Activated effector memory CD4-positive, alpha-beta T cell treated with anti-CD3 and anti-CD28 coated beads, Interleukin-2, amount 50 U/mL, for 16 hours (primary cell): ENCODE measurements at regions not wholly inside any gene's neighbourhood (a gene's known extent, or its start where the extent isn't known, plus 50 kb on each side); places are given as distances from the start of the nearest gene placed in this dataset.
A peak's percentile ranks its signal among the peaks of the same experiment; 100 is the strongest.

Source experiments
- DNase-seq: peaks from one replicate; pipeline ENCODE4 v3.0.0-alpha.2; 2020

- DNase-seq, result no peak
These were observed 201.8 kb upstream of the RGS6 start for GRCh38 chr14:71730471-71730870.

- DNase-seq, result no peak
These were observed 201.1 kb upstream of the RGS6 start for GRCh38 chr14:71731096-71731495.

- DNase-seq, result no peak
These were observed 198.9 kb upstream of the RGS6 start for GRCh38 chr14:71733210-71733883.

- no peak for DNase-seq
These were observed 198.2 kb upstream of the RGS6 start for GRCh38 chr14:71734076-71734475.

- no peak for DNase-seq
These were observed 197.3 kb upstream of the RGS6 start for GRCh38 chr14:71734885-71735284.

- no peak for DNase-seq
These were observed 194.5 kb upstream of the RGS6 start for GRCh38 chr14:71737760-71738159.

GRCh38 chr14:71739273-71739990 is 192.8 kb upstream of the RGS6 start:
- DNase-seq, result no peak

- DNase-seq, result no peak
These were observed 191.0 kb upstream of the RGS6 start for GRCh38 chr14:71741241-71741640.

- DNase-seq, result no peak
These were observed 189.7 kb upstream of the RGS6 start for GRCh38 chr14:71742485-71742884.

GRCh38 chr14:71745072-71745471 is 187.2 kb upstream of the RGS6 start:
- no peak for DNase-seq

- no peak for DNase-seq
These were observed 184.0 kb upstream of the RGS6 start for GRCh38 chr14:71748196-71748595.

GRCh38 chr14:71749613-71750238 is 182.5 kb upstream of the RGS6 start:
- DNase-seq, result no peak

- no peak for DNase-seq
These were observed 181.0 kb upstream of the RGS6 start for GRCh38 chr14:71751264-71751663.

GRCh38 chr14:71752111-71752738 is 180.0 kb upstream of the RGS6 start:
- no peak for DNase-seq

- peak; percentile 86 for DNase-seq
These were observed 179.0 kb upstream of the RGS6 start for GRCh38 chr14:71753126-71753830.

- DNase-seq, result no peak
These were observed 178.3 kb upstream of the RGS6 start for GRCh38 chr14:71753976-71754375.

- no peak for DNase-seq
These were observed 177.7 kb upstream of the RGS6 start for GRCh38 chr14:71754422-71755095.

- no peak for DNase-seq
These were observed 173.8 kb upstream of the RGS6 start for GRCh38 chr14:71758229-71758951.

- no peak for DNase-seq
These were observed 169.7 kb upstream of the RGS6 start for GRCh38 chr14:71762575-71762974.

GRCh38 chr14:71764701-71765382 is 167.4 kb upstream of the RGS6 start:
- DNase-seq, result no peak

GRCh38 chr14:71765505-71765904 is 166.7 kb upstream of the RGS6 start:
- DNase-seq, result no peak
